ENCODE measurements at regions not wholly inside any gene's neighbourhood (a gene's known extent, or its start where the extent isn't known, plus 50 kb on each side); places are given as distances from the start of the nearest gene placed in this dataset.
A peak's percentile ranks its signal among the peaks of the same experiment; 100 is the strongest.

DNA sequence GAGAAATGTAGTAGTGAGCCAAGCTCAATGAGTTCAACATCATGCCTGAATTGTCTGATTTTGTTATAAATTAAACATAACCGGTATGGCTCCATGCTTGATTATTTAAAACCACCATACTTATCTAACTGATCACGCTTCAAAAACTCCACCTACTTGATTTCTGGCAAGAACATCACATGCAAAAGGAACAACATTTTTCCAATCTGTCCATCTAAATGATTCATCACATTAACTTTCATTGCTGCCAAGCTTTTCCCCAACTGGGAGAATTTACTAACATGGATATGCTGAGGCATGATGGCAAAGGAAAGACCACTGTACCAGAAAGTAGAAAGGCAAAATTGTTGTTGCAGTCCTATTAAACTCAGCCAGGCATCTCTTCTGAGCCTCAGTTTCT, 286.8 kb downstream of the TRIB2 start:
- intact Hi-C loops (cut with DNase I), result loop anchor here (10.0 kb wide), 2 partner anchors 69 to 1319 kb away; no protein-coding TSS in a partner anchor
- DNase-seq, result no peak

DNA sequence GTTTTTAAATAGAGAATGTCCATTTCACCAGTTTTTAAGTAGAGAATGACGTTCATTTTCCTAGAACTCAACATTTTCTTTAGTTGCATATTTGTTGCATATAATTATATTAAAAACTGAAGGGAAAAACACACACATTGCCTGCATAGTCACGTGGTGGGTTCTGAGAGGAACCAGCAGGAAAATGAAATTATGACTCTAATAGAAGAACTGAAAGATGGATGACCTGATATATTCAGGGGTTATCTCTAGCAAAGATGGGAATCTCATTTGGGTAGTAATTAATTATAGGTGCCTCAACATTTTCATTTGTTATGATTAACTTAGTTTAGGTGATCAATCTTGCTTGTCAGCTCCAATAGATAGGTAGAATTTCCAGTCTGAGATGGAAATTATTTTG, 288.3 kb downstream of the TRIB2 start:
- intact Hi-C loops (cut with DNase I), result loop anchor here (5.0 to 10.0 kb wide), 5 partner anchors 70 to 1320 kb away; partner anchors contain the start of gene TRIB2
- no peak for DNase-seq

DNA sequence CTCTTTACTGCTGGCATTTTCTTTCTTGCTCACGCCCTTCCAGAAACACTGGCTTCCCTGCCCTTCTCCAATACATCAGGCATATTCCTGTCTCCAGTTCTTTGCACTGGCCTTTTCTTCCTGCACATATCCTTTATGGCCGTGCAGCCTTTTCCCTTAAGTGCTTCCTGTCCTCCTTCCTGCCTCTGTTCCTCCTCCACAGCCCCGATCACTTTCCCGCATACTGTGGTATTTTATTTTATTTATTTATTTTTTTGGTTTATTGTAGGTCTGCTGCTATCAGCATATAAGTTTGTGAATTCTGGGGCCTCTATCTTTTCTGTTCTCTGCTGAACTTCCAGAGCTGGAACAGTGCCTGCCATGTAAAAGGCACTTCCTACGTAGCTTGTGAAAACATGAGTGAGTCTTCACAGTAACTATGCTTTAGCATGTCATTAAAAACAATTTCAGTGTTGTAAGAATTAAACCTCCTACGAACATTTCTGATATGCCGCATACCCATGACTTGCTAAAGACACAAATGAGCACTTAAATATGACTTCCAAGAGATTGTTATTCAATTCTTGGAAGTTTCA, 289.1 kb downstream of the TRIB2 start:
- DNase-seq, result peak in 1 of 10 donors; percentile 8
- intact Hi-C loops (cut with DNase I), result loop anchor here (5.0 to 10.0 kb wide), 5 partner anchors 71 to 1321 kb away; partner anchors contain the start of gene TRIB2

DNA sequence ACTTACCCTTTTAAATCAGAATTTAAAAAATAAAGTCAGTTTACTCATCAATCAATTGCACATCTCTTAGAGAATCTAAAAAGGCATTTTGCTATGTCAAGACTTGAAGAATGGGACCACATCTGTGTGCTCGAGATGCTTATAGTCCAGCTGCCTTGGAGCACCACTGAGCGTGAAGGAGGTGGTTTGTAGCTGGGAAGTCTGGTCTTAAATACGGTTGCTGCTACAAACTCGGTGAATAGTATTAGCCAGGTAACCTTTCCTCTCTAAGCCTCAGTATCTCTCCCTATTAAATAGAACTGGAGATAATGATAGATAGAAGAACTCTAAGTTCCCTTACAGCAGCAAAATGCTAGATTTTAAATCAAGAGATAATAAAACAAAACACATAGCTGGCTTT, 289.7 kb downstream of the TRIB2 start:
- intact Hi-C loops (cut with DNase I), result loop anchor here (5.0 to 10.0 kb wide), 5 partner anchors 72 to 1322 kb away; partner anchors contain the start of gene TRIB2
- no peak for DNase-seq

DNA sequence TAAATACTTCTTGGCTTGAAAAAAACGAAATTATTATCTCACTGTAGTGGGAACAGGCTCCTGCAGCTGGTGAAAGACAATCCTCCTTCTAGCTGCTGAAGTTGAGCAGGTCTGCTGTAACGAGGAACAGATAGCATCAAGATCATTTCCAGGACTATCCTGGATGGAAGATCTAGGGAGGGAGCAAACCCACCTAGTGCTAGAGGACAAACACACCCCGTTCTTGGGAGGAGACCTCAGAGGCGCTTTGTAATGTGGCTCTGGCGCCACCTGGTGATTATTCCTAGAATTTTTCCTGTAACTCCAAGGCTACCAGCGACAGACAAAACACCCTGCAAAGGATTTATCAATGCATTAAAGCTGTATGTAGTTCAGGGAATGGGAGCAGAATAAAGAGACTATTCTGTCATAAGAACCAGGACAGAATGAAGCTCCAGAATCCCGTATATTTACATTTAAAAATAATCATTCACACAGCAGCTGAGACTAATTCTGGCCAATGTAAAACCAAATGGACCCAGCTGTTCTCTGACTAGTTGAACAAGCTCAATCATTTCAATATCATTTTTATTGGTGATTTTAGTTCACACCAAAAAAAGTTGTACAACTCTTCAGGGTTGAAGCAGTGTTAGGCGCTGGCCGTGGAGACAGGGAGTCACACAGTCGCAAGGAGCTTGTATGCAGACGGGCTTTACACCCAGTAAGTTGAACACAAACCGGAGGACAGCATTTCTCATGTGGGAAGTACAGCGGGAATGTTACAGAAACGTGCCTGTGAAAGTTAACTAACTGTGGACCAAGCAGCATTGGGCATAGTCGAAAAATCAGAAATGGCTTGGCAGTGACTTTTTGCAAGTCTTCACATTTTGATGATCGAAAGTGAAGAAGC, 290.3 kb downstream of the TRIB2 start:
- intact Hi-C loops (cut with DNase I), result loop anchor here (5.0 to 10.0 kb wide), 5 partner anchors 72 to 1322 kb away; partner anchors contain the start of gene TRIB2
- peak; percentile 17 to 92 (median 67) for DNase-seq

DNA sequence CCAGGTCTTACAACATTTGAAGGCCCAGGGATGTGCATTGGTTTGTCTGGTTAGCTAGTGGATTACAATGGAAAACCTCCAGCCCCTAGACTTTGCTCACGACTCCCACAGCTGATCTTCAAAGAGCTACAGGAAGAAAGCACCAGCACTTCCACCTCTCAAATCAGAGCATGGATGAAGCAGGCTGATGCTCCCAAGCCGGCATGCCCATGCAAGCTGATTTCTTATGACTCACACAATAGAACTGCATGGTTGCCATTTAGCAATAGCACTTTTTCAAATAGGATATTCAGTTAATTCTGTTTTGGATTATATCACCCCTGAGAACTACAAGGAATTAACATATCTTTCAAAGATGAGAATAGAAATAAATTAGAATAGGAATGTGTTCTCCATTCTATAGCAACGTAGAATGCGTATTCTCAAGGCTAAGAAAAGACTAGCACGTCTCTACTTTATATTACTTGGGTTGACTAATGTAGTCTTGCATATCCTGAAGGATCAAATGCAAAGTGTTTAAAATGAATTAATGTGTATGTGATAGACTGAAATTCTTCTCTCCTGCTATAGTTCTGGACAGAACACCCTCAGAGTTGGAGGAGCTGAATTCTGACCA, 292.4 kb downstream of the TRIB2 start:
- peak in 1 of 10 donors; percentile 18 for DNase-seq
- intact Hi-C loops (cut with DNase I), result loop anchor here (5.0 to 10.0 kb wide), 5 partner anchors 74 to 1324 kb away; partner anchors contain the start of gene TRIB2

DNA sequence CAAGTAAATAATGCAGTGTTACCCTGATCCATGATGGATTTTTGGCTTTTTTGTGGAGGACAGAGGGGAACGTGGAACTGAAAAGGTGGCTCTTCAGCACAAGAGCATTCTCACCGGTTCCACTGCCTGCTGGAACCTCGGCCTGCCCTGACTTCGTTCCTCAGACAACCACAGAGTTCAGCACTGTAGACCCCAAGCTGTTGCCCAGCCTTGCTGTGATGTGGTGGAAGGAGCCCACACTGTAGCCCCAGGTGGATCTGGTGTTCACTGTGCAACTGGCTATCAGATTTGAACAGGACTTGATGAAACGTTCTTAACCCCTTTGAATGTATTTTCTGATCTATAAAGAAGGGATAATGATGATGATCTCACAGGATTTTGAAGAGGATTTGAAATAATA, 293.5 kb downstream of the TRIB2 start:
- peak in 2 of 10 donors; percentile 23 to 25 for DNase-seq
- intact Hi-C loops (cut with DNase I), result no loop called here

DNA sequence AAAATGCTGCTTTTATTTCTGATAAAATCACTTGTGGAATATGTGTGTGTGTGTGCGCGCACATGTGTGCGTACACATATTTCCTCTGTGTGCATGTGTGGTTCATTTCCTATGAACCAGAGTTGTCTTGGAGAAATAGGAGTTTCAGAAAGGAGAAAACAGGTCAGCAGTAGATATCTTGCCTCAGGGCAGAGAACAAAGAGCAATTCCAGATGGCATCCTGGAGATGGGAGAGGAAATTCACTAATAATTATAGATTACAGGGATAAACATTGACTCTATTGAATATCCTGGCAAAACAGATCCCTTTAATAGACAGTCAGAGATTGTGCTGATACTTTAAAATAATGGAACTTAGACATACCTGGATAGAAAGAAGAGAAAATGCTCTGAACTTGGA, 298.0 kb downstream of the TRIB2 start:
- intact Hi-C loops (cut with DNase I), result no loop called here
- DNase-seq, result no peak

DNA sequence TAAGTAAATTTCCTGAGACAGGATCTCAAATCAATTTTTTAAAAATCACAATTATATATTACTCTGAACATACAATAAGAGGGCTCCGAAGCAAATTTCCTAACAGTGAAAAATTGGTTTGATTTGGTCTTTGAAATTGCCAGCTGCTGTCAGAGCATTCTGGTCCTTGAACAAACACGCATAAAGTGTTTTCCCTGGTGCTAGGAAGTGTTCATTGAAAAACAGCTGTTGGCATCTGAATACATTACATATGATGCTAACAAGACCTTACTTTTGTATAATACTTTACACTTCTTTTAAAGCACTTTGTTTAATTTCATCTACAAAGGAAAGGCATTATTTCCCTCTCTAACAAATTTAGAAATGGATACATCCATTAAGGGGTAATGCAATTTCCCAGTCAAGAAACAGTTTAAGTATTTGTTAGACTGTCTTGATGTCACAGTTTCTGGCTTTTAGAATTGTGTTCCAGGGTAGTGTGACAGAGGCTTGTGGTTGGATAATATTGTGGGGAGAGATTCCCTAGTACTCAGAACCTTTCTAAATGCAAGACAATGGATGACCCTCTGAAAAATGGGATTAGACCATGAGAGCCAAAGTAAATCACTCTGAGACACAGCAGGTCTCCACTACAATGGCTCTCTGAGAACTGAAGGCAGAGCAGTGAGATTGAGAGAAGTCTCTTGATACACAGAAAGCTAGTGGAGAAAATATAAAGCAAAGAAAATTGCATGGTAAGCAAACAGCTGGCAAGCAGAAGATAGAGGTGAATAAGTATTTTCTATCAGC, 299.0 kb downstream of the TRIB2 start:
- no peak for DNase-seq
- intact Hi-C loops (cut with DNase I), result no loop called here

DNA sequence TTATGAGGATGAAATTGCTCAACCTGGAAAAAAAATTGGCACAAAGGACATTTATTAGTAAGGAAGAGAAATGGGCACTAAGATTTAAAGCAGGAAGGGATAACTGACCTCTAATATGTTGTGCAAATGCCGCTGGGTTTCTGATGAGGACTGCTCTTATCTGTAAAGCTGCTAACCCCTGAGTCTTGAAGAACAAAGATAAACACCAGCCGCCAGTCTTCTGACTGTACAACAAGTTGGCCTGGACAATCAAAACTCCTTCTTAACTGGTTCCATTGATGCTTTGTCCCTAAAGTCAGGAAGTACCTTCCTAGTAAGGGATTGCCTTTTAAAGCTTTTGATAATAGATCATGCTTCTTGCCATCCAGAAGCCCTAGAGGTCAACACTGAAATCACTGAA, 301.8 kb downstream of the TRIB2 start:
- no peak for DNase-seq
- intact Hi-C loops (cut with DNase I), result no loop called here

DNA sequence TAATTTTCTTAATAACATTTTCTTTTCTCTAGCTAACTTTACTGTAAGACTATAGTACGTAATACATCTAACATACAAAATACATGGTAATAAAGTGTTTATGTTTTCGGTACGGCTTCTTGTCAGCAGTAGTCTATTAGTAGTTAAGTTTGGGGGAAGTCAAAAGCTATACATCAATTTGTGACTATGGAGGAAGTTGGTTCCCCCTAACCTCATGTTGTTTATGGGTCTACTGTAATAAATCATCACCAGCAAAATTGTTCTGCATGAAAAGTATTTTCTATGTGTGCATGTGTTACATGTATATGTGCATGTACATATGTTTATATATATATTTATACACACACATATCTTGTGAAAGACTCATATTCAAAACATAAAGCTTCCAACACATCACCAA, 303.0 kb downstream of the TRIB2 start:
- DNase-seq, result no peak
- intact Hi-C loops (cut with DNase I), result no loop called here

DNA sequence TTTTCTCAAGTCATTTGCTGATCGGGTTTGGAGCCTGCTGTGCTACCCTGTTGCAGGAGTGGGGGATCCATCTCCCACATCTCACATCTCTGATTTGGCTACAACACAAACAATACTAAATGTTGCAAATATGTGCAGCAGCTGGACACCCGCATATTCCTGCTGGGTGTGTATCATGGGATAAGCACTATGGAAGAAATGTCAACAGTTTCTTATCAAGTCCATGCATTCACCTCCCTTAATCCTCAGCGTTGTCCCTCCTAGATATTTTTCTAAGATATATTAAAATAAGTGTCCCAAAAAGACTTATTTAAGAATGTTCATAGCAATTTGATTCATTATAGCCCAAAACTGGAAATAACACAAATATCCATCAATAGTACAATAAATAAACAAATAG, 303.7 kb downstream of the TRIB2 start:
- intact Hi-C loops (cut with DNase I), result no loop called here
- DNase-seq, result no peak

DNA sequence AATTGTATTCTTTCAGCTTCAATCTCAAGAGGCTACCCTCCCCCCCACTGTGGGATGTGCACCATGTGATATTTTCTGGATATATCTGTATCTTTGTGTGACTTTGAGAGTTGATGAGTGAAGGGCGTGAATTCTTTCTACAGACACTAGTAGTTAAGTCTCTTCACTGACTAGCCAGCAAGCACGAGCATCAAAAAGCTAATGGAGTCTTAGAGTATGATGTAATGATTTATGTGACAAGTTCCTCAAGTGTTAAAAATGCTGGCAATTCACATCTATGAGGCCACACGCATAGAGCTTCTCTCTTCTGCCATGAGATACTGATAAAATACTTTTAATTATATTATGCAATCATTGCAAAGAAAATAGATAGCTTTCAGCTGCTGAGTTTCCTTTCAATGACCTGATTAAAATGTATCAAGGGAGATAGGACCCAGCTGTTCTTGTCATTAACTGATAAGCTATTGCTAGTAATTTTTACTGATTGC, 304.8 kb downstream of the TRIB2 start:
- intact Hi-C loops (cut with DNase I), result no loop called here
- no peak for DNase-seq

DNA sequence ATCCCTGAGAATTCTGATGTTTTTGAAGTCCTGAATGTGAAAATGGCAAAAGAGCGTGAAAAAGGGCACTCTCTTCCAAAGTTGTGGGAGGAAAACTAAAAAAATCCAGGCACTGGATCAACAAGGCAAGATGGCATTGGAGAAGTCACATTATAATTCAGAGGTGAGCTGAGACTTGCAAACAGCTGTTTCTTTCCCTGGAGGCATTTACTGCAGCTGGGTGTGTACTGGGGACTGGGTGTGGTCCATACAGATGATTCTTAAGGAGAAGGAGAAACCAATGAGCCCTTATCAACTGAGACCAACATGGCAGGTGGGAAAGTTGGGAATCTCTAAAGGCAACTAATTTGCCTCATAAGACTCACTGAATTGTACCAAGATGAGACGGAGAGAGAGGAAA, 313.9 kb downstream of the TRIB2 start:
- intact Hi-C loops (cut with DNase I), result no loop called here
- no peak for DNase-seq

DNA sequence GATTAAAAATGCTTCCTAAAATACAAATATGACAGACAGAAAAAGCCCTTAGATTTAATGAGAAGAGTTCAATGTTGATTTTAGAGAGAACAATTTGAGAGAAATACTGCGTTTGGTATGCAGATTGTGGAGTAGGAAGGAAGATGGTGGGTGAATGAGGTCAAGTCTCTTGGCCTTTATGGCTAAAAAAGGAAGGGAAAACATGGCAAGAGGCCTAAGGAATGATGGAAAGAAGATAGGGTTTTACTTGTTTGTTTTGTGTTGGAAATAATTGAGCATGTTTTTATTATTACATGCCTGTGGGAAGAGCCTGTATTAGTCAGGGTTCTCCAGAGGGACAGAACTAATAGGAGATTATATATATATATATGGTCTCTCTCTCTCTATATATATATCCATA, 318.1 kb downstream of the TRIB2 start:
- intact Hi-C loops (cut with DNase I), result no loop called here
- no peak for DNase-seq

DNA sequence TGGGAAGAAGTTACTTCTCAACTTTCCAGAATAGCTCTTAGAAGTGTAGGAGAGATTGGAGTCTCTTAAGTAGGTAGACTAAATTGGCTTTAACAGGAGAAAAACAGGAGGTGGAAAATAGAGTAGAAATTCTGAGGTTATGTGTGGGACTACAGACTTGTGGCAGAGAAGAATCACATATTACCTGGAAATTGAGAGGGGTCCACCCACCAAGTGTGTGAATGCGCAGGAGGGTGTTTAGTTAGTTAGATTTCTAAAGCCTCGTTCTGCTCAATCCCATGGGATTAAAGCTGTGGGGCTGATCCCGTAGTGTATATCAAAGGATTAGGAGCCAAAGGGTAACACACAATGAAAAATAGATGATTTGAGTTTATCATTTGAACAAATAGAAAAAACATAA, 319.1 kb downstream of the TRIB2 start:
- DNase-seq, result no peak
- intact Hi-C loops (cut with DNase I), result no loop called here

DNA sequence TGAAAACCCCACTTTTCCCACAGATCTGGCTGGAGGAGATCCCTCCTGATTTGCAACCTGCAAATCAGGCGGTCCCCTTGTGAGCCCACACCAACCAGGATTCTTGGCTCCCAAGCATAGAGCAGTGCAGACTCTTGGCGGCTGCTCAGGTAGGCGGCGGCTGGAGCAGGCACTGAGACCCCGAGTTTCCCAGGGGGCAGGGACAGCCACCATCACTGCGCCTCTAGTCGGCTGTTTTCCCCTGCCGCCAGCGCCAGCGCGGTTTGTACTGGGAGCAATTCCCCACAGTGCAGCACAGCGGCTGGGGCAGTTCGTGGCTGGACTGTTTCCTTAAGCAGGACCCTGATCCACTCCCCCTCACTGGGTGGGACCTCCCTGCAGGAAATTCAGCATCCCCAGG, 323.3 kb downstream of the TRIB2 start:
- intact Hi-C loops (cut with DNase I), result no loop called here
- peak in 1 of 10 donors; percentile 59 for DNase-seq

DNA sequence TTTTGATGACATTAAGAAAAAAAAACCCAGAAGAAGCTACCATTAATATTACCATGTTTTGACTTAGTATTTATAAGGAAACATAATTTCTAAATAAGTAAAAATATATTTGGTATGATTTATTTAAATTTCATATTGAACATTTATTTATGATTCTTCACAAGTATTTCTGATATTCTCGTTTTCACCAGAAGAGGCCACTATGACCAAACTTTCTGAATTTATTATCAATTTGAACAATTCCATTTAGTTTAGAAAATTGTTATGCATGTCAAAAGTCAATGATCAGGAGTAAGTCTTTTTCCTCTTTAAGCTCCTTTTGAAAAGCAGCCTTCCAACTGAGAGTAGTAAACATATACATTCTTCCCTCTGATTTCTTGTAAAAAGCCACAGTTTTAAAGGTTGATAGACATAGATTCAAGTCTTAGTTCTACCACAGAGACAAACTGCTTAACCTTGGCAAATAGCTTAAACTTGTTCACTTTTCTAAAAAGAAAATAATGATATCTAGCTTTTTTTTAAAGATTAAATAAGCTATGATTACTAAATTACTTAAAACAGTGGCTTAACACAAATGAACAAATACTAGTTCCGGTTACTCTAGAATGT, 329.9 kb downstream of the TRIB2 start:
- no peak for DNase-seq
- intact Hi-C loops (cut with DNase I), result no loop called here

DNA sequence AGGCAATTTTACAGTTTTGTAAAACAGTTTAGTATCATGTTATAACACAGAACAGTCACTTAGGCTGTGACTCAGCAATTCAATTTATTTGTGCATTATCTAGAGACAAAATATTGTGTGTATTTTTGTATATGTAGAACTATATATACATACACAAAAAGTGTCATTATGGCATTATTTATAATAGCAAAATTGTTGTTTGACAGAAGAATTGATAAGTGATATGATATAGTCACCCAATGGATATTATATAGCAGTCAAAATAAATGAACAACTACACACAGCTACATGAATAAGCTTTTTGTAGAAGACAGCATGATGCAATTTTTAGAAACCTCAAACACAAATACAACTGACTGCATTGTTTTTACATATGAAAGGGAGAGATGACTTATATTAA, 334.0 kb downstream of the TRIB2 start:
- no peak for DNase-seq
- intact Hi-C loops (cut with DNase I), result no loop called here

DNA sequence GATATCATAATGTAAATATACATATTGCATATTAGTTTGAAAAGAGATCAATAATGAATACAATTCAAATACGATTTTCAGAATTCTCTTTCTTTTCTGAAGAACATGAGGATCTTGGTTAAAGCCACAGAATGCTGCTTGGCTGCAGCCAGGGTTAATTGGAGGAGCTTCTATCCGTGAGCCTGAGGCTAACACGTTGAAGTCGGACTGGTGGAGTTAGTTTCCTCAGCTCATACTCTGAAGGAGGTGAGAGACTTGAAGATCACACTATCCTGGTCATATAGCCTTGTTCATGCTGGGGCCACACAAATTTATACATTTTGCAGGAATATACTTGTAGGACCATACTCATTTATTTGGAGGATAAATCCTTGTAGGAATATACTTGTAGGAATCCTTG, 335.8 kb downstream of the TRIB2 start:
- no peak for DNase-seq
- intact Hi-C loops (cut with DNase I), result no loop called here

Measured in posterior cingulate gyrus (tissue), 11 donors.